H1 (cell line): ENCODE measurements at regions not wholly inside any gene's neighbourhood (a gene's known extent, or its start where the extent isn't known, plus 50 kb on each side); places are given as distances from the start of the nearest gene placed in this dataset.

ENCODE experiments used
- CTCF ChIA-PET: fragments of 300-600 bp; sonication (Branson Sonifier 250); formaldehyde crosslinking; loops from one replicate; lab custom pipeline; 2021; ENCODE audit not compliant: partially characterized antibody; lab: Charles Lee
- POLR2A ChIA-PET: fragments of 300-600 bp; sonication (Branson Sonifier 250); formaldehyde crosslinking; loops from one replicate; lab custom pipeline; 2021; ENCODE audit warnings: inconsistent platforms; ENCODE audit not compliant: partially characterized antibody; lab: Charles Lee
- DNase-seq, 2 experiments: peaks; one replicate each; pipeline versions ENCODE4 v3.0.0 to v3.0.0-alpha.2; 2010 to 2022; ENCODE audit warnings: low spot score in 2 of 2, low read depth in 1 of 2, mixed read lengths in 1 of 2
- FAIRE-seq: peaks from 2 replicates; lab custom pipeline; 2011; peaks lifted over from hg19 to GRCh38; lab: Jason Lieb, UNC
- H2AFZ ChIP-seq: 2 replicates; pipeline ENCODE4 v1.8.1; 2012; ENCODE audit warnings: low read length, inconsistent platforms
- H2AK5ac ChIP-seq: 2 replicates; pipeline ENCODE4 v1.6.1; 2013; ENCODE audit warnings: low read depth, low read length
- H2BK120ac ChIP-seq: replicated peaks from 2 replicates; pipeline ENCODE3; 2013; ENCODE audit warnings: low read depth, low read length, inconsistent platforms
- H2BK12ac ChIP-seq: 2 replicates; pipeline ENCODE4 v1.6.1; 2013; ENCODE audit warnings: low read depth, low read length
- H2BK15ac ChIP-seq: 2 replicates; pipeline ENCODE4 v1.6.1; 2013; ENCODE audit warnings: low read length
- H2BK20ac ChIP-seq: 2 replicates; pipeline ENCODE4 v1.6.1; 2013; ENCODE audit warnings: low read length
- H2BK5ac ChIP-seq: 2 replicates; pipeline ENCODE4 v1.6.1; 2013; ENCODE audit warnings: low read depth, low read length
- H3K14ac ChIP-seq: 2 replicates; pipeline ENCODE4 v1.6.1; 2013; ENCODE audit warnings: inconsistent platforms; ENCODE audit not compliant: insufficient read length
- H3K18ac ChIP-seq: 2 replicates; pipeline ENCODE4 v1.6.1; 2013; ENCODE audit warnings: low read length; ENCODE audit errors: extremely low read depth
- H3K23ac ChIP-seq: 2 replicates; pipeline ENCODE4 v1.6.1; 2013; ENCODE audit warnings: inconsistent platforms; ENCODE audit not compliant: insufficient read length
- H3K23me2 ChIP-seq: 2 replicates; pipeline ENCODE4 v1.6.1; 2013; ENCODE audit warnings: low read depth, low read length
- H3K27ac ChIP-seq: 2 replicates; pipeline ENCODE4 v1.6.1; 2011; ENCODE audit warnings: low read depth, low read length, inconsistent platforms
- H3K27me3 ChIP-seq, 4 experiments: replicated peaks in 1 of 4; 1 replicate in 1 of 4; 2 replicates in 3 of 4; pipeline versions ENCODE4 v1.6.1 to v1.8.1; 2011 to 2013; ENCODE audit warnings: low read length in 3 of 4, mild to moderate bottlenecking in 3 of 4, inconsistent platforms in 2 of 4, mixed read lengths in 2 of 4, moderate library complexity in 1 of 4; ENCODE audit not compliant: control insufficient read depth in 3 of 4, insufficient read depth in 3 of 4; ENCODE audit errors: extremely low read depth in 1 of 4
- H3K36me3 ChIP-seq, 4 experiments: 2 replicates each; pipeline versions ENCODE4 v1.6.1 to v1.8.1; 2011 to 2013; ENCODE audit warnings: mild to moderate bottlenecking in 4 of 4, low read length in 3 of 4, moderate library complexity in 2 of 4, control low read depth in 1 of 4, inconsistent platforms in 1 of 4; ENCODE audit not compliant: insufficient read depth in 4 of 4, control insufficient read depth in 2 of 4
- H3K4ac ChIP-seq: replicated peaks from 2 replicates; pipeline ENCODE3; 2013; ENCODE audit warnings: low read length, low read depth, mixed read lengths, inconsistent platforms; ENCODE audit not compliant: insufficient read length
- H3K4me1 ChIP-seq, 4 experiments: replicated peaks in 1 of 4; 1 replicate in 1 of 4; 2 replicates in 3 of 4; pipeline versions ENCODE4 v1.6.1 to v1.8.1; 2011 to 2013; ENCODE audit warnings: low read length in 3 of 4, inconsistent platforms in 2 of 4, mixed read lengths in 1 of 4; ENCODE audit not compliant: insufficient read depth in 4 of 4, control insufficient read depth in 3 of 4
- H3K4me2 ChIP-seq, 2 experiments: 2 replicates each; pipeline versions ENCODE4 v1.6.1 to v1.8.1; 2011 to 2013; ENCODE audit warnings: low read depth in 2 of 2, low read length in 2 of 2, control low read depth in 1 of 2, inconsistent platforms in 1 of 2, mild to moderate bottlenecking in 1 of 2; ENCODE audit not compliant: insufficient read depth in 1 of 2
- H3K4me3 ChIP-seq, 4 experiments: fragments of 200-600, 300-600 bp in 1 of 4; sonication (generic), shearing (Covaris generic), sonication (Bioruptor Twin) in 1 of 4; 2 replicates each; pipeline versions ENCODE4 v1.5.1 to v1.8.1; 2011 to 2016; ENCODE audit warnings: low read length in 4 of 4, low read depth in 3 of 4, control low read depth in 2 of 4, inconsistent platforms in 2 of 4, mild to moderate bottlenecking in 2 of 4, mixed read lengths in 1 of 4, moderate library complexity in 1 of 4; ENCODE audit not compliant: insufficient read depth in 2 of 4; ENCODE audit errors: extremely low read depth in 1 of 4
- H3K56ac ChIP-seq: replicated peaks from 2 replicates; pipeline ENCODE3; 2013; ENCODE audit warnings: low read depth, mild to moderate bottlenecking, mixed read lengths, low read length, inconsistent platforms; ENCODE audit not compliant: insufficient read length
- H3K79me1 ChIP-seq: 2 replicates; pipeline ENCODE4 v1.6.1; 2013; ENCODE audit warnings: low read depth, low read length, control low read depth
- H3K79me2 ChIP-seq, 2 experiments: 2 replicates each; pipeline versions ENCODE4 v1.6.1 to v1.8.1; 2012 to 2013; ENCODE audit warnings: low read length in 2 of 2, mild to moderate bottlenecking in 2 of 2, inconsistent platforms in 1 of 2; ENCODE audit not compliant: insufficient read depth in 2 of 2, control insufficient read depth in 1 of 2
- H3K9ac ChIP-seq, 4 experiments: replicated peaks in 1 of 4; 1 replicate in 1 of 4; 2 replicates in 3 of 4; pipeline versions ENCODE4 v1.6.1 to v1.8.1; 2011 to 2013; ENCODE audit warnings: low read depth in 3 of 4, low read length in 3 of 4, control low read depth in 2 of 4, mild to moderate bottlenecking in 2 of 4, moderate library complexity in 2 of 4, inconsistent platforms in 1 of 4; ENCODE audit errors: extremely low read depth in 1 of 4
- H3K9me3 ChIP-seq, 2 experiments: 2 replicates each; pipeline versions ENCODE4 v1.6.1 to v1.8.1; 2012 to 2013; ENCODE audit warnings: mild to moderate bottlenecking in 2 of 2, moderate library complexity in 2 of 2, control low read depth in 1 of 2, inconsistent platforms in 1 of 2, low read depth in 1 of 2, low read length in 1 of 2, mixed read lengths in 1 of 2; ENCODE audit not compliant: insufficient read depth in 2 of 2
- H4K20me1 ChIP-seq, 2 experiments: replicated peaks in 1 of 2; 2 replicates each; pipeline versions ENCODE3 to v1.8.1; 2011 to 2013; ENCODE audit warnings: inconsistent platforms in 2 of 2, low read length in 2 of 2, mild to moderate bottlenecking in 1 of 2; ENCODE audit not compliant: insufficient read depth in 2 of 2, control insufficient read depth in 1 of 2
- H4K5ac ChIP-seq: 2 replicates; pipeline ENCODE4 v1.6.1; 2013; ENCODE audit warnings: low read length, low read depth, mixed read lengths, inconsistent platforms; ENCODE audit not compliant: insufficient read length
- H4K8ac ChIP-seq: 2 replicates; pipeline ENCODE4 v1.8.0; 2013; ENCODE audit warnings: mild to moderate bottlenecking, moderate library complexity, low read length, inconsistent platforms; ENCODE audit not compliant: insufficient read depth; ENCODE audit errors: extremely low read depth
- H4K91ac ChIP-seq: replicated peaks from 2 replicates; pipeline ENCODE3; 2013; ENCODE audit warnings: low read length, mixed read lengths, inconsistent platforms; ENCODE audit not compliant: insufficient read length
- BCL11A ChIP-seq, 2 experiments: IDR thresholded peaks; one replicate each; pipeline ENCODE4 v1.6.1; 2011; ENCODE audit warnings: low read depth in 2 of 2, low read length in 2 of 2, mild to moderate bottlenecking in 2 of 2
- CEBPB ChIP-seq: IDR thresholded peaks from 2 replicates; pipeline ENCODE4 v1.6.1; 2012; ENCODE audit warnings: low read depth, low read length
- CTCF ChIP-seq, 3 experiments: IDR thresholded peaks; 1 replicate in 2 of 3; 2 replicates in 1 of 3; pipeline versions ENCODE4 v1.5.1 to v1.6.1; 2011; ENCODE audit warnings: low read length in 3 of 3, mild to moderate bottlenecking in 3 of 3, inconsistent platforms in 2 of 3, low read depth in 1 of 3, moderate library complexity in 1 of 3; ENCODE audit not compliant: insufficient read depth in 1 of 3; ENCODE audit errors: control extremely low read depth in 1 of 3
- E2F6 ChIP-seq: IDR thresholded peaks from 2 replicates; pipeline ENCODE4 v1.6.1; 2012; ENCODE audit warnings: inconsistent platforms
- GTF2F1 ChIP-seq: IDR thresholded peaks from 2 replicates; pipeline ENCODE4 v1.6.1; 2012; ENCODE audit warnings: low read depth, low read length, improper control_type of control experiment, borderline replicate concordance
- JUN ChIP-seq: IDR thresholded peaks from 2 replicates; pipeline ENCODE4 v1.6.1; 2011; ENCODE audit warnings: low read depth, mild to moderate bottlenecking, improper control_type of control experiment, low read length
- RAD21 ChIP-seq, 2 experiments: IDR thresholded peaks in 1 of 2; conservative IDR thresholded peaks in 1 of 2; 2 replicates each; pipeline ENCODE4 v1.6.1; 2011; ENCODE audit warnings: low read depth in 2 of 2, low read length in 2 of 2, improper control_type of control experiment in 1 of 2, inconsistent platforms in 1 of 2, mild to moderate bottlenecking in 1 of 2, moderate library complexity in 1 of 2
- RFX5 ChIP-seq: IDR thresholded peaks from 2 replicates; pipeline ENCODE4 v1.6.1; 2011; ENCODE audit warnings: low read depth, low read length, improper control_type of control experiment, borderline replicate concordance
- SIX5 ChIP-seq: IDR thresholded peaks from 2 replicates; pipeline ENCODE4 v1.6.1; 2011; ENCODE audit warnings: mild to moderate bottlenecking, low read depth, low read length
- YY1 ChIP-seq: IDR thresholded peaks from 2 replicates; pipeline ENCODE4 v1.6.1; 2011; ENCODE audit warnings: low read depth, mild to moderate bottlenecking, low read length
- WGBS, 2 experiments: shearing (Covaris generic) in 1 of 2; methylation state at CpG; one replicate each; pipeline versions ENCODE4 v1.1.6 to v1.1.7; 2013 to 2015; ENCODE audit warnings: low lambda C conversion rate in 2 of 2, mixed read lengths in 2 of 2, inconsistent platforms in 1 of 2, low coverage in 1 of 2, missing lambda C conversion rate in 1 of 2; ENCODE audit not compliant: insufficient replicate concordance in 2 of 2, insufficient coverage in 1 of 2, insufficient read length in 1 of 2; ENCODE audit errors: extremely low coverage in 1 of 2, missing lambda C conversion rate in 1 of 2; 5-methylcytosine and 5-hydroxymethylcytosine counted together

- 90% methylated on average over 4 of the region's 4 CpGs; no CpG with 5 or more reads in 1 of the 2 experiments for WGBS, 2 experiments
- H3K4me3 ChIP-seq, result no peak overlapping the region
These were observed 507.6 kb downstream of the SUCLG1 start for GRCh38 chr2:83951378-83951947.

More at GRCh38 chr2:83951378-83951947, 507.6 kb downstream of the SUCLG1 start:
- Histone ChIP-seq H3K4ac (no peak overlapping the region), H3K36me3 (no peaks in the 10 kb centered on the region), H3K27ac (no peak overlapping the region), H3K18ac (no peak overlapping the region), H2BK20ac (no peak overlapping the region), H3K14ac (no peak overlapping the region), H3K23me2 (no peaks in the 10 kb centered on the region), H3K4me1 (no peaks in the 10 kb centered on the region), H2BK15ac (no peak overlapping the region), H4K20me1 (no peaks in the 10 kb centered on the region), H3K27me3 (no peaks in the 10 kb centered on the region), H3K9me3 (no peaks in the 10 kb centered on the region), H3K56ac (no peak overlapping the region), H3K79me1 (no peaks in the 10 kb centered on the region), H2AFZ (no peak overlapping the region), H2BK5ac (no peak overlapping the region), H2BK120ac (no peak overlapping the region), H2BK12ac (no peak overlapping the region), H4K91ac (no peak overlapping the region), H4K8ac (no peak overlapping the region), H3K4me2 (no peak overlapping the region), H4K5ac (no peak overlapping the region), H3K79me2 (no peaks in the 10 kb centered on the region), H2AK5ac (no peak overlapping the region), H3K23ac (no peak overlapping the region), H3K9ac (no peak overlapping the region)
- ChIA-PET CTCF (no interaction called here), POLR2A (no interaction called here)
- TF ChIP-seq RFX5 (no peak), CEBPB (no peak), SIX5 (no peak), CTCF (IDR thresholded peaks at IDR 0.05; ENCODE audit: control extremely low read depth in 1 of 3, insufficient read depth in 1 of 3, low read depth in 1 of 3, low read length in 3 of 3) (no peak), BCL11A (IDR thresholded peaks at IDR 0.05; ENCODE audit: low read depth in 2 of 2, low read length in 2 of 2) (no peak), GTF2F1 (no peak), YY1 (no peak), RAD21 (IDR thresholded peaks at IDR 0.05 in 1 of 2, conservative IDR thresholded peaks at IDR 0.05 in 1 of 2; ENCODE audit: low read depth in 2 of 2, low read length in 2 of 2) (no peak), E2F6 (no peak), JUN (no peak)
- no peak for FAIRE-seq
- DNase-seq, result no peak
